NCI-H82 treated with DMSO at 0.1 percent for 48 hours (cell line): ENCODE measurements at regions not wholly inside any gene's neighbourhood (a gene's known extent, or its start where the extent isn't known, plus 50 kb on each side); places are given as distances from the start of the nearest gene placed in this dataset.
A peak's percentile ranks its signal among the peaks of the same experiment; 100 is the strongest.
"Not testable (repeated sequence)": the region's sequence is repeated elsewhere in the genome, so short reads cannot be mapped to it uniquely, and the experiment has no call there.

Experiments used
- DNase-seq: peaks from one replicate; lab custom pipeline; 2025; ENCODE audit not compliant: unreplicated experiment; lab: John Stamatoyannopoulos, UW

- no peak for DNase-seq
Measured at GRCh38 chrX:26631385-26631784, 415.4 kb downstream of the MAGEB5 start.

- no peak for DNase-seq
Measured at GRCh38 chrX:26613956-26614355, 398.0 kb downstream of the MAGEB5 start.

DNA sequence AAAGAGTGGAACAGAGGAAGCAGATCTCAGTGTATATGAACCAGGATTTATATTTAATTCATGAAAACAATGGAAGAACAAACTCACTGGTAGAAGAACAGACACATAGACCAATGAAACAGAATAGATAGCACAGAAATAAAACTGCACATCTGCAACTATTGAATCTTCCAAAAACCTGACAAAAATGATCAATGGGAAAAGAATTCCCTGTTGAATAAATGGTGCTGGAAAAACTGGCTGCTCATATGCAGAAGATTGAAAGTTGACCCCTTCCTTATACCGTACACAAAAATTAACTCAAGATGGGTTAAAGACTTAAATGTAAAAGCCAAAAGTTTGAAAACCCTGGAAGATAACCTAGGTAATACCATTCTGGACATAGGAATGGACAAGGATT, 391.0 kb downstream of the MAGEB5 start:
- DNase-seq: no peak

GRCh38 chrX:26597981-26598380, 382.0 kb downstream of the MAGEB5 start:
- no peak for DNase-seq

GRCh38 chrX:26590849-26591248, 374.9 kb downstream of the MAGEB5 start:
- no peak for DNase-seq

- DNase-seq: no peak
Measured at GRCh38 chrX:26586570-26586969, 370.6 kb downstream of the MAGEB5 start.

GRCh38 chrX:26581091-26581490, 365.1 kb downstream of the MAGEB5 start:
- no peak for DNase-seq

DNA sequence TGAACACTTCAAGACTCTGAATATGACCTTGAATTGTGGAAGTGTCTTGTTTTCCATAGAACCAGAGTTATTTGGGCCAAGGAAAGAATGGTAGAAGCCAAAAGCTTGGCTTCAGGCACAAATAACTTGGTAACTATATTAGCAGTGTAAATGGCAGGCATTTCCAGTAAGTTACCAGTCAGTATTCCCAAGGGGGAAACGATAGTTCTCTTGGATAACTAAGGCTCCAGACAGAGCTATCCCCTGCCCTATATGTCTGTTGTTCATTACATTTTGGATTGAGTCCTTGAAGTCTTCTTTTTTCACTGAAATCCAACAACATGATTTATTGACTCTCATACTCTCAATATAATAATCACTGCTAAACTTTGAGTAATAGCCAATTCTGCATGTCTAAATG, 364.1 kb downstream of the MAGEB5 start:
- DNase-seq: no peak

DNA sequence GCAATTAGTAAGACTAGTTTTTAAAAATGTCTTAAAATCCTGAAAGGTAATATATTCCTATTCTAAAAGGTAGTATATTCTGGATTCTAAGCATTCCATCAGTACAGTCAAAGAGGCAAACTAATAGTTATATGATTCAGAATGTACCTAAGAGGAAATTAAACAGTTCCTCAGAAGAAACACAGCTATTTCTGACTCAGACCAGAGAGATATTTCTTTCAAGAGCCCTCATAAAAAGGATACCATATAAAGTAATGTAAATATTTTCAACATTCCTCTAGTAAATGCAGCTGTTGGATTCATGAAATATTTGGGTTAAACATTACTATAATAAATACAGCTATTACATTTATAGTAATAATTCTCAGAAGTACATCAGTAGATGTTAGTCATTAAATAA, 358.3 kb downstream of the MAGEB5 start:
- DNase-seq: no peak

DNA sequence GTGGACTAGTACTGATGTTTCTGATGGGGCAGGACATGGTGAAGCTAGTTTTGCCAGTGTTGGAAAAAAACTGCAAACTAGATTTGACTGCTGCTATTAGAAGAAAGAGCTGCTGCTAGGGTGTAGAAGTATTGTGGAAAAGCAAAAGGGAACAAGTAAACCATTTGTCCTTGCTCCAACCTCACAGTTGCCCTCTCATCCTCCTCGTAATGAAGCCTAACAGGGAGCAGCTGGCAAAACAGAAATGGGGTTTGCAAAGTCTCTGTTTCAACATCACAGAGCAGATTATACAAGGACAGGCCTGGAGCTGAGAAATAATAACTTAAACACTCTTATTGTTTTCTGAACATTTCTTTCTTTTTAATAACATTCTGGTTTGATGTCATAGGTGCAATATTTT, 346.2 kb downstream of the MAGEB5 start:
- no peak for DNase-seq

DNA sequence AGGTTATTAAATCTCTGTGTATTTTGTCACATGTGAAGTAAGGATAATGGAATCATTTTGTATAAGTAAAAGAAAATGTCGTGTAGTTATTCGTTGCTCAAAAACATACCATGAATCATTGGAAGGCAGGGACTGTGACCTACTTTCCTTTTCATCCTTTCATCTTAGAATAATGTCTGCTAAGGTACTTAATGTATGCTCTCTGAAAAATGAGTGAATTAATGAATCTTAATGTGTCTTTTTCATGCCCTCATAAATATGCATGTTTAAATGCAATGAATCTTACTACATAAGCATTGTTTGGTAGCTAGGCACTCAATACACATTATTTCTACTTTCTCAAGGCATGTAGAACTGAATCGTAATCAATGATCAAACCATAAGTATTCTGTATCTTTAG, 343.9 kb downstream of the MAGEB5 start:
- DNase-seq: no peak

GRCh38 chrX:26558719-26559386, 342.9 kb downstream of the MAGEB5 start:
- no peak for DNase-seq

- DNase-seq: no peak
Measured at GRCh38 chrX:26557691-26558321, 341.8 kb downstream of the MAGEB5 start.

GRCh38 chrX:26525768-26526167, 309.8 kb downstream of the MAGEB5 start:
- peak; percentile 9 for DNase-seq

GRCh38 chrX:26522501-26522900, 306.5 kb downstream of the MAGEB5 start:
- no peak for DNase-seq

DNA sequence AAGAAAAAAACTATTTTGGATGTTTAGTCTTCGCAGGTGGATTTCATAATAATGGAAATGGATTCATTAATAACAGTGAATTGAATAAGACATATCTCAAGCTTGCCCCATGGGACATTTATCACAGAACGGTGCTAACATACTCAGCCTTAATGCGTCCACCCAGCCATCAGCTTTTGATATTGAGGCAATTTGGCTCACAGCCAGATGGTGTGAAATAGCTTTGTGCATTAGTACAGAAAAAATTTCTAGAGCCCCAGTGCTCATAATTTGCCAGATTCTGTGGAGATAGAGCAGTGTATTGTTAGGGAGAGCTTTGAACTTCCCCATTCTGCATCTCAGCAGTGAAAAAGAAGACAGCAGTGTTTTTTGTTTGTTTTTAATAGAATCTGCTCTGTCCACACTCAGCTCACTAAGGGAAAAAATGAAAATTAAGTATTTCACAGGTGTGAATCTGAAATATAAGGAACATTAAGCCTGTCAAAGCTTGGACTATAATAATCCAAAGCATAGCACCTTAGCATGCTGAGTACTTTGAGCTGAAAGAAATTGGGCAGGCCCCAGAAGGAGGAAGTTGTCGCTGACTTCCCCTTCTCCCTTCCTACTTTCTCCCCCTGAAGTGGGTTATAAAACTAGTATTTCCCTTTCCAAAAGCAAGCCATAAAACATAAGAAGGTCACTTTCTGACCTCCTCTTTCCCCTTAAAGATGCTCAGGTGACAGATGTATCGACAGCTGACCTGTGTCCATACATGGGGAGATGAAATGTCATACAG, 295.8 kb downstream of the MAGEB5 start:
- DNase-seq: no peak

GRCh38 chrX:26470941-26471340, 255.0 kb downstream of the MAGEB5 start:
- DNase-seq: peak; percentile 63

DNA sequence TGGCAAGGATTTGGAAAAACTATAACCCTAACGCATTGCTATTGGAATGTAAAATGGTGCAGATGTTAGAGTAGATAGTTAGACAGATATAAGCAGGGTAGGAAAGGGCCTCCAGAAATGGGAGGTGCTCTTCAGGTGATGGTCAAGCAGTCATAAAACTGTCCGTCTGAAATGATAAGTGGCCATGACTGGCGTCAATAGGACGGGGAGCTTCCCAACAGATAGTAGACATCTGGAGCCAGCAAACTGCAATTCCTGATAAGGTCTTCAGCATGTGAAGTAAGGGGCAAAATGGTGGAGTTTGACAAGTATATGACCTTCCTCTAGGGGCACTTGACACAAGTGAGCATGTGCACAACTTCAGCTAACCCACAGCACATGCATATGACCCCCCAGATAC, 250.4 kb downstream of the MAGEB5 start:
- DNase-seq: no peak

GRCh38 chrX:26445288-26445687, 229.3 kb downstream of the MAGEB5 start:
- DNase-seq: no peak

GRCh38 chrX:26444417-26444816, 228.4 kb downstream of the MAGEB5 start:
- not testable (repeated sequence) for DNase-seq

- no peak for DNase-seq
Measured at GRCh38 chrX:26442340-26442739, 226.4 kb downstream of the MAGEB5 start.

DNA sequence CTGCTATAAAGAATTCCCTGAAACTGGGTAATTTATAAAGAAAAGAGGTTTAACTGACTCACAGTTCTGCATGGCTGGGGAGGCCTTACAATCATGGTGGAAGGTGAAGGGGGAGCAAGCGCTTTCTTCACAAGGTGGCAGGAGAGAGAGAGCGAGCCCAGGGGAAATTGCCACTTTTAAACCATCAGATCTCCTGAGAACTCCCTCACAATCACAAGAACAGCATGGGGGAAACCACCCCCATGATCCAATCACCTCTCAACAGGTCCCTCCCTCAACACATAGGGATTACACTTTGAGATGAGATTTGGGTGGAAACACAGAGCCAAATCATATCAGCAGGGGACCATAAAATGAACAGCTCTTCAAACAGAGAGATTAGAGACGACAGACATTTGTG, 198.6 kb downstream of the MAGEB5 start:
- DNase-seq: no peak
